ENCODE measurements at regions not wholly inside any gene's neighbourhood (a gene's known extent, or its start where the extent isn't known, plus 50 kb on each side); places are given as distances from the start of the nearest gene placed in this dataset.

GRCh38 chr9:118271936-118272335 lies 567.7 kb downstream of the TLR4 start:
- Histone ChIP-seq H3K36me3 (ENCODE audit: control insufficient read depth in 2 of 2, insufficient read depth in 2 of 2, low read length in 1 of 2) (no peaks in the 10 kb centered on the region), H3K4me3 (no peak overlapping the region), H3K4me1 (ENCODE audit: control insufficient read depth, insufficient read depth, low read length) (no peaks in the 10 kb centered on the region), H3K27ac (ENCODE audit: control insufficient read depth, insufficient read depth) (no peak overlapping the region), H3K9me3 (replicated peaks; ENCODE audit: control insufficient read depth, insufficient read depth, low read length) (no peaks in the 10 kb centered on the region), H2AFZ (ENCODE audit: control insufficient read depth, low read depth, low read length) (no peak overlapping the region), H3K9ac (ENCODE audit: control insufficient read depth, insufficient read depth, low read length) (no peak overlapping the region), H3K4me2 (ENCODE audit: control insufficient read depth, insufficient read depth) (no peak overlapping the region), H3K27me3 (replicated peaks in 1 of 2; ENCODE audit: control insufficient read depth in 2 of 2, insufficient read depth in 2 of 2, low read length in 1 of 2) (no peaks in the 10 kb centered on the region), H3K79me2 (ENCODE audit: control insufficient read depth, insufficient read depth, low read length) (no peaks in the 10 kb centered on the region), H4K20me1 (ENCODE audit: control insufficient read depth, insufficient read depth) (no peaks in the 10 kb centered on the region)
- in situ Hi-C loops (cut with MboI) (no loop called here), intact Hi-C loops (cut with micrococcal nuclease; ENCODE audit: unreplicated experiment) (no loop called here)
- ChIA-PET POLR2A (no interaction called here), SMC1A (ENCODE audit: uncharacterized antibody, unreplicated experiment) (no interaction called here), RAD21 (ENCODE audit: unreplicated experiment) (no interaction called here), CTCF (no interaction called here)
- 4% methylated on average over 1 of the region's 1 CpG for WGBS (ENCODE audit: insufficient coverage, insufficient replicate concordance, low lambda C conversion rate, missing lambda C conversion rate)
- FAIRE-seq (no peak), DNase-seq (ENCODE audit: low read depth, low spot score) (no peak), ATAC-seq (no peak)
- TF ChIP-seq ZNF207 (IDR thresholded peaks at IDR 0.05; ENCODE audit: borderline replicate concordance) (no peak), RFX5 (IDR thresholded peaks at IDR 0.05; ENCODE audit: low read depth, low read length) (no peak), PML (IDR thresholded peaks at IDR 0.05; ENCODE audit: low read length) (no peak), NRF1 (conservative IDR thresholded peaks at IDR 0.05; ENCODE audit: low read depth, low read length) (no peak), ZZZ3 (IDR thresholded peaks at IDR 0.05; ENCODE audit: control insufficient read depth, insufficient read length, low read depth) (no peak), CBX5 (IDR thresholded peaks at IDR 0.05; ENCODE audit: low read depth) (no peak), MTA3 (IDR thresholded peaks at IDR 0.05; ENCODE audit: borderline replicate concordance, low read length) (no peak), ESRRA (IDR thresholded peaks at IDR 0.05; ENCODE audit: low read length) (no peak), EED (IDR thresholded peaks at IDR 0.05; ENCODE audit: low read depth) (no peak), CBFB (IDR thresholded peaks at IDR 0.05; ENCODE audit: low read depth) (no peak), E2F8 (IDR thresholded peaks at IDR 0.05; ENCODE audit: low read depth, partially characterized antibody) (no peak), CHD4 (IDR thresholded peaks at IDR 0.05) (no peak), SRF (IDR thresholded peaks at IDR 0.05; ENCODE audit: low read depth in 2 of 2, low read length in 2 of 2) (no peak), STAT1 (conservative IDR thresholded peaks at IDR 0.05) (no peak), SIX5 (IDR thresholded peaks at IDR 0.05; ENCODE audit: low read depth, low read length, severe bottlenecking) (no peak), SUZ12 (IDR thresholded peaks at IDR 0.05; ENCODE audit: unreplicated experiment) (no peak), SUPT20H (IDR thresholded peaks at IDR 0.05; ENCODE audit: borderline replicate concordance, control insufficient read depth, low read depth, low read length) (no peak), TBL1XR1 (IDR thresholded peaks at IDR 0.05; ENCODE audit: low read depth, low read length) (no peak)
- TF ChIP-seq, protein P1, sequence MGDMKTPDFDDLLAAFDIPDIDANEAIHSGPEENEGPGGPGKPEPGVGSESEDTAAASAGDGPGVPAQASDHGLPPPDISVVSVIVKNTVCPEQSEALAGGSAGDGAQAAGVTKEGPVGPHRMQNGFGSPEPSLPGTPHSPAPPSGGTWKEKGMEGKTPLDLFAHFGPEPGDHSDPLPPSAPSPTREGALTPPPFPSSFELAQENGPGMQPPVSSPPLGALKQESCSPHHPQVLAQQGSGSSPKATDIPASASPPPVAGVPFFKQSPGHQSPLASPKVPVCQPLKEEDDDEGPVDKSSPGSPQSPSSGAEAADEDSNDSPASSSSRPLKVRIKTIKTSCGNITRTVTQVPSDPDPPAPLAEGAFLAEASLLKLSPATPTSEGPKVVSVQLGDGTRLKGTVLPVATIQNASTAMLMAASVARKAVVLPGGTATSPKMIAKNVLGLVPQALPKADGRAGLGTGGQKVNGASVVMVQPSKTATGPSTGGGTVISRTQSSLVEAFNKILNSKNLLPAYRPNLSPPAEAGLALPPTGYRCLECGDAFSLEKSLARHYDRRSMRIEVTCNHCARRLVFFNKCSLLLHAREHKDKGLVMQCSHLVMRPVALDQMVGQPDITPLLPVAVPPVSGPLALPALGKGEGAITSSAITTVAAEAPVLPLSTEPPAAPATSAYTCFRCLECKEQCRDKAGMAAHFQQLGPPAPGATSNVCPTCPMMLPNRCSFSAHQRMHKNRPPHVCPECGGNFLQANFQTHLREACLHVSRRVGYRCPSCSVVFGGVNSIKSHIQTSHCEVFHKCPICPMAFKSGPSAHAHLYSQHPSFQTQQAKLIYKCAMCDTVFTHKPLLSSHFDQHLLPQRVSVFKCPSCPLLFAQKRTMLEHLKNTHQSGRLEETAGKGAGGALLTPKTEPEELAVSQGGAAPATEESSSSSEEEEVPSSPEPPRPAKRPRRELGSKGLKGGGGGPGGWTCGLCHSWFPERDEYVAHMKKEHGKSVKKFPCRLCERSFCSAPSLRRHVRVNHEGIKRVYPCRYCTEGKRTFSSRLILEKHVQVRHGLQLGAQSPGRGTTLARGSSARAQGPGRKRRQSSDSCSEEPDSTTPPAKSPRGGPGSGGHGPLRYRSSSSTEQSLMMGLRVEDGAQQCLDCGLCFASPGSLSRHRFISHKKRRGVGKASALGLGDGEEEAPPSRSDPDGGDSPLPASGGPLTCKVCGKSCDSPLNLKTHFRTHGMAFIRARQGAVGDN (IDR thresholded peaks at IDR 0.05) = no peak
- TF ChIP-seq, protein P2, sequence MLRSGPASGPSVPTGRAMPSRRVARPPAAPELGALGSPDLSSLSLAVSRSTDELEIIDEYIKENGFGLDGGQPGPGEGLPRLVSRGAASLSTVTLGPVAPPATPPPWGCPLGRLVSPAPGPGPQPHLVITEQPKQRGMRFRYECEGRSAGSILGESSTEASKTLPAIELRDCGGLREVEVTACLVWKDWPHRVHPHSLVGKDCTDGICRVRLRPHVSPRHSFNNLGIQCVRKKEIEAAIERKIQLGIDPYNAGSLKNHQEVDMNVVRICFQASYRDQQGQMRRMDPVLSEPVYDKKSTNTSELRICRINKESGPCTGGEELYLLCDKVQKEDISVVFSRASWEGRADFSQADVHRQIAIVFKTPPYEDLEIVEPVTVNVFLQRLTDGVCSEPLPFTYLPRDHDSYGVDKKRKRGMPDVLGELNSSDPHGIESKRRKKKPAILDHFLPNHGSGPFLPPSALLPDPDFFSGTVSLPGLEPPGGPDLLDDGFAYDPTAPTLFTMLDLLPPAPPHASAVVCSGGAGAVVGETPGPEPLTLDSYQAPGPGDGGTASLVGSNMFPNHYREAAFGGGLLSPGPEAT (IDR thresholded peaks at IDR 0.05; ENCODE audit: low read depth) = no peak
- no TSS peak for BruUV-seq (replicated peaks)

All from GM12878 (cell line).